ENCODE measurements at regions not wholly inside any gene's neighbourhood (a gene's known extent, or its start where the extent isn't known, plus 50 kb on each side); places are given as distances from the start of the nearest gene placed in this dataset.
"Not testable (repeated sequence)": the region's sequence is repeated elsewhere in the genome, so short reads cannot be mapped to it uniquely, and the experiment has no call there.

GRCh38 chr13:73661687-73662425 is 472.3 kb downstream of the KLF12 start:
- DNase-seq: no peak

- DNase-seq: no peak
Measured at GRCh38 chr13:73661066-73661465, 473.1 kb downstream of the KLF12 start.

DNA sequence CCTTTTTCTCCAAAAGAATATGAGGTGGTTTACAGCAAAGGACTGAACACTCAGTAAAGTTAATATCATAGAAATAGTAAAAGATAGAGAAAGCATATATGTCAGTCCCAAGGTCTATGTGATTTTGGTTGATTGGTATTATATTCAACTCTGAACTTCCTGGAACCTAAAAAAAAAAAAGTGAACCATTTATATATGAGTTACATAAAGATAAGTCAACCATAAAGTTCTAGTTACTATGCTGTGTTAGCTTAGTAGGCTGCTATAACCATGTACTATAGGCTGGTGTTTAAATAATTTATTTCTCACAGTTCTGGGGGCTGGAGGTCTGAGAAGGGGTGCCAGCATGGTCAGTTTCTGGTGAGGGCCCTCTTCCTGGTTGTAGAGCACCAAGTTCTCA is 475.6 kb downstream of the KLF12 start:
- DNase-seq: no peak

DNA sequence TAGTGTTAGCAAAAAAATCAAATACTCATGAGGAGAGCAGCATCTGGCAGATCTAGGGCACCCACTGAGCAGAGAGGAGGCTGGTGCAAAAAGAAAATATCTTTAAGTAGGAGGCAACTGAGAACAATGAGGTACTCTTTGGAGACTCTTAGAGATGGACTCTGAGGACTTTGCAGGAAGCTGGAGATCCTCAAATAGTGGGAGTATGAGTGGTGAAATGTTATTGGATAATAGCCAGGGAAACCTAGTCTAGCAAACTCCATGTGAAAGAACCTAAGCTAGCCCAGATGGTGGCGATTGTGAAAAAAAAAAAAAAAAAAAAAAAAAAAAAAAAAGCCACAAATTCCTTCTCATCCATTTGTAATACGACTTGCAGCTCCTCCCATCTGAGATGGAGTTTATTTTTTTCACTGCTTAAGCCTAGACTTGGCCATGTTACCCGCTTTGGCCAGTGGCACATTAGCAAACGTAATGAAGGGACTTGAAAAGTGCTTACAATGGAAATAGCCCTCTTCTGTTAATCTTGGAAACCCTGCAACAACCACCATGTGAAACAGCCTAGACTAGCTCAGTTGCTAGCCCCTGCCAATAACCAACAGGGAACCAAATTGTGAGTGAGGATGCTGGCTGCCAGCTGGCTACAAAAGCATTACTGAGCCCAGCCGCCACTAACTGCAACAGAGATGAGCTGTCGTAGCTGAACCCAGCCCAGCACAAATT is 476.2 kb downstream of the KLF12 start:
- no peak for DNase-seq

DNA sequence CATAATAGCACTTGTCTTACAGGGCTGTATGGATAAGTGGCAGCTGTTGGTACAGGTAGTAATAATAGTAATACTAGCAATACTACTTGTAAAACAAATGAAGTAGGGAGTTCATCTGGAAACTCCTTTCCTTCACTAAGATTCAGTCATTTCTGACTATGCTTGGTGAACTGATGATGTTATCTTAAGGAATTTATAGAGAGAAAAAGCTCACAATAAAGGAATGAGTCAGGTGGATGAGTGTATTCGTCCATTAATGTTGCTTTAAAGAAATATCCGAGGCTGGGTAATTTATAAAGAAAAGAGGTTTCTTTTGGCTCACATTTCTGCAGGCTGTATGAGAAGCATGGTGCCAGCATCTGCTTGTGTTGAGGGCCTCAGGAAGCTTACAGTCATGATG is 477.3 kb downstream of the KLF12 start:
- DNase-seq: no peak

GRCh38 chr13:73653688-73654087 is 480.5 kb downstream of the KLF12 start:
- no peak for DNase-seq

DNA sequence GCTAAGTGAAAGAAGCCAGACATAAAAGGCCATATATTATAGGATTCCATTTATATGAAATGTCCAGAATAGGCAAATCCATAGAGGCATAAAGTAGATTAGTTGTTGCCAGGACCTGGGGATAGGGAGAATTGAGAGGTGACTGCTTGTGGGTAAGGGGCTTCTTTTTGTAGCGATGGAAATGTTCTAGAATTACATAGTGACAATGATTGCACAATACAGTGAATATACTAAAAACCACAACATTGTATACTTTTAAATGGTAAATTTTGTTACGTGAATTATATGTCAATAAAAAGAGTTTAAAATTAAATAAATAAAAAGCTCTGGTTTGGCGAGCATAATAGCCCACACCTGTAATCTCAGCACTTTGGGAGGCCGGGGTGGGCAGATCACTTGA is 486.8 kb downstream of the KLF12 start:
- DNase-seq: no peak

DNA sequence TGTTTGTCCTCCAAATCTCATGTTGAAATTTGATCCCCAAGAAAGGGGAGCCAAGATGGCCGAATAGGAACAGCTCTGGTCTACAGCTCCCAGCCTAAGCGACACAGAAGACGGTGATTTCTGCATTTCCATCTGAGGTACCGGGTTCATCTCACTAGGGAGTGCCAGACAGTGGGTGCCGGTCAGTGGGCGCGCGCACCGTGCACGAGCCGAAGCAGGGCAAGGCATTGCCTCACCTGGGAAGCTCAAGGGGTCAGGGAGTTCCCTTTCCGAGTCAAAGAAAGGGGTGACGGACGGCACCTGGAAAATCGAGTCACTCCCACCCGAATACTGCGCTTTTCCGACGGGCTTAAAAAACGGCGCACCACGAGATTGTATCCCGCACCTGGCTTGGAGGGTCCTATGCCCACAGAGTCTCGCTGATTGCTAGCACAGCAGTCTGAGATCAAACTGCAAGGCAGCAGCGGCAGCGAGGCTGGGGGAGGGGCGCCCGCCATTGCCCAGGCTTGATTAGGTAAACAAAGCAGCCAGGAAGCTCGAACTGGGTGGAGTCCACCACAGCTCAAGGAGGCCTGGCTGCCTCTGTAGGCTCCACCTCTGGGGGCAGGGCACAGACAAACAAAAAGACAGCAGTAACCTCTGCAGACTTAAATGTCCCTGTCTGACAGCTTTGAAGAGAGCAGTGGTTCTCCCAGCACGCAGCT is 493.6 kb downstream of the KLF12 start:
- not testable (repeated sequence) for DNase-seq

DNA sequence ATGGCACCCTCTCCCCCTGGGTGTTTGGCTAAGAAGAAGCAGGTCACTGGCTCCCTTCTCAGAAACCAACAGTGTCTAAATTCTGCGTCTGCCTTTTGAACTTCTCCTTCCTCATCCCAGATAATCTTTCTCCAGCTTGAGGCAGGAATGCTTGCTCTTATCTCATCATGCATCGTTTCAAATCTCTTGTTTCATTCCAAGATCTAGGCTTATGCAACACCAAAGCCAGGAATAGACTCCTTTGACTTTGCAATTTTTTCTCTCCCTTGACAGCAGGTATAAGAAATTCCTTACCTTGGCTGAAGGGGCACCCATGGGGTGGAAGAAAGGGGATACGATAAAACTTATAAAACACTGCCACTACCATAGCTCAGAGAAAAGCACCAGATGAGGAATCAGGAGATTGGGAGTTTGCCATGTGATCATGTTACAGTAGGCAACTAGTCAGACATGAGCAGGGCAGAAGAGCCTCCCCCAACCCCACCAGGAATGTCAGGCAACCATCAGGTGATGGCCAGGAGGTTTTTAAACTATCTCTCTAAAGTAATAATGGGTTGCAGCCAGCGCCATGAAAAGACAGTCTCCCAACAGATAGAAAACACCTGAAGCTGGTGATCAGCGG is 498.9 kb downstream of the KLF12 start:
- no peak for DNase-seq

DNA sequence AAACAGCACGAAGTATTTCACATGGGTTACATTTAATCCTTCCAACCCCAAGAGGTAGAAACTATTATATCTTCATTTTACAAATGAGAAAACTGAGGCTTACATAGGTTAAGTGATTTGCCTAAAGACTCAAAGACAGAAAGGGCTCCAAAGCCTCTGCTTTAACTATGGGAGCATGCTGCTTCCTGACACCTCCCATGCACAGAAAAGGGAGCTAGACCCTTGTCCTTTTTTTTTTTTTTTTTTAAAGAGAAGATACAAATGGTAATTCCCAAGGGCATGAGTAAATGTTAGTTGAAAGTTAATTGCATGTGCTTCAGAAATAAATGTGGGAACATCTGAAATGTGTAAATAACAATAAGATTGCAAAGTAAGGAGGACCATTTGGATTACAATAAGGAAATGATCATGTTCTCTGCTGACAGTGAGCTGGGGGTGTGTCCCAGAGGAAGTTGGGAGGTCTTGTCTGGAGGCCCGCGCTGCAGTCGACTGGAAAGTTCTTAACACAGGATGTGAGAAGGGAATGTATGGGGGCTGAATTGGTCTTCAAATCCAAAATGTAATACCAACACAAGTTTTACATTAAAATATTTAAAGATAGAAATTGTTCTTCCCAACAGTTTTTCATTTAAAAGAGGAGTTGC is 500.3 kb downstream of the KLF12 start:
- DNase-seq: no peak

GRCh38 chr13:73631411-73631810 is 502.8 kb downstream of the KLF12 start:
- DNase-seq: no peak

DNA sequence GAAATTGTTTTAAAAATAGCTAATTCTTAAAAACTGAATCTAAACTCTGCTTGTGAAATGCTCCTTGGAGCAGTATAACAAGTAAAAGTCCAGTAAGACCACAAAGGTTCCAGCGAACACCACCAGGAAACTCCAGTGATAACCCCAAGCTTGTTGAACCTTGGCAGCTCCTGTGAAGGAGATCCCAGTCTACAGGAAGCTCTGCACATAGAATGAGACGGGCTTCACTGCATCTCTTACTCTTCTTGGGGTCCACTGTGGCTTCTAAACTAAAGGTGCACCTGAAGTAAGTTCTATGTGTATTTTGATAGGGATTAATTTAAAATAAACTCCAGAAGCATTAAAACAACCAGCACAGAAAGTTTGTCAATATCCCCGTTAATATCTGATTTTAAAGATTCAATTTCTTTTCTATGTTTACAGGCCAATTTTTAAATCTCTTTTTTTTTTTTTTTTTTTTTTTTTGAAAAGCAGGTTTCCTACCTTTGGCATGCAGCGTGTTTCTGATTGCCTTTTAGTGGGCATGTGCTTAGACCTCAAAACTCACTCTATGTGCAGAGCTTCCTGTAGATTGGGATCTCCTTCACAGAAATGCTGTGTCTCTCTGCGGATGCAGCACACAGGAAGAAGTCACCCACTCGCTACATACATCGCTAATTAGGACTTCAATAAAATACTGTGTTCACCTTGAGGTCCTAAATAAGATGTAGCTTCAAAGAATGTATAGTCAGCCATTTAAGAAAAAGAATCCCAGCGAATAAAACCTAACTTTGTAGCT is 508.5 kb downstream of the KLF12 start:
- no peak for DNase-seq

DNA sequence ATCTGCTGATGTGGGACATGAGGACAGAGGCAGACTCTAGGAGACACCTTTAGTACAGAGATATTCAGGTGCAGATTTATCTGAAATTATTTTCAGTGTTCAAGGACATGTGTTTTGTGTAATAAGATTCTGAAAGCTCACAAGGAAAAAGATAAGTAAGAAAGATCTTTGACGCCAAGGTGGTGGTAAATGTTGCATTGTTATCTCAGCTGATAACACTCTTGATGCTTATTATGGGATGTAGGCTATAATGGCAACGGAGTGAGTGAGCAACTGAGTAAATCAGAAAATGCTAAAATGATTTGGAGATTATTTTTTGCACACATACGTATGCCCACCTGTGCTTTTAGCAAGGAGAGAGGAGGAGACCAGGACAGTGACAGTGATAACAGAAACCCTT is 510.9 kb downstream of the KLF12 start:
- no peak for DNase-seq

GRCh38 chr13:73622381-73622780 is 511.8 kb downstream of the KLF12 start:
- no peak for DNase-seq

GRCh38 chr13:73618275-73618865 is 515.8 kb downstream of the KLF12 start:
- no peak for DNase-seq

DNA sequence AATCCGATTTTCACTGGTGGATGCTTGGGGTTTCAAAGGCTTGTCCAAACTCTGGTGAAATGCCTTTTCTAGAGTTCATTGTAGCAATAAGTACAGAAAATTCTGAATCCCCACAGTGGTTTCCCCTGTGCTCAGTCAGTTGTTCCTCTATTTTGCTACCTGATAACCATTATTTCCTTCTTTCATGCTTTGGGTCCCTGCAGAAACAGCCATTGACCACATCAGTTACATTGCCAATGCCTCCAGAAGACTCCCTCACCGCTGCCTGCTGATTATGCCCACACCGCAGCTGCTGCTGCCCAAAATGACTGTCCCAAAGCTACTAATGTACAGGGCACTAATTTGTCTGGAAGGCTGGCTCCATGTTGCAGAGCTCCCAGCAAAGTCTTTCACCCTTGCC is 517.3 kb downstream of the KLF12 start:
- DNase-seq: no peak

DNA sequence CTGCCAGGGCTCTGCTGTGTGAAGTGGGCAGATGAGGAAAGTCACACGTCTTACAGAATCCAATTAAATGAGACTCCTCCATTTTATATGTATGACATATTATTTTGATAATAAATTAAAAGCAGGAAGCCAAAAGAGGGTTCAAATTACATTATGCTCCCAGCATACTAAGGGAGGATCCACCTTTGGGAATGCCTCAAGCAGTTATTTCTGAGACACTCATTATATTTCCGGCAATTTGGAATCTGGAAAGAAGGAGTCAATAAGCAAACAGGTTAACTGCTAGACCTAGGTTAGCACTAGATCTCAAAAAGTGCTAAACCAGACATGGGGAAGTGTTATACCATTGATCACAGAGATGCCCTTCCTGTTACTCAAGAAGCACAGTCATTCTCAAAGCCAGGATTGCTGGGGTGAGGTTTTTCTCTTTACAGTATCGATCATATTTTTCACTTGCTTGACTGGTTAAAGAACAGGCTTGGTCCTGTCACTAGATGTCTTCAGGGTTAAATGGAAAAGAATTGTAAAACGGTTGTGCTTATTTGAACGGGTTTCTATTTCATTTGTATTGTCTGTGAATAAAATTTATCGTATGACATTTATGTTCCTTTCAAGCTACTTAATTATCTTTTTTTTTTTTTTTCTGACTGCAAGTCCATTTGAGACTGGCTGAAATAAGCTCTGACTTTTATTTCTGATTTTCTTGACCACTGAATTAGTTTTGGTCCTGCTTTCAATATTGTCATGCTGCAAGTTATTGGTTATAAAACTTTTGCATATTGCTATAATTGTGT is 523.2 kb downstream of the KLF12 start:
- no peak for DNase-seq

DNA sequence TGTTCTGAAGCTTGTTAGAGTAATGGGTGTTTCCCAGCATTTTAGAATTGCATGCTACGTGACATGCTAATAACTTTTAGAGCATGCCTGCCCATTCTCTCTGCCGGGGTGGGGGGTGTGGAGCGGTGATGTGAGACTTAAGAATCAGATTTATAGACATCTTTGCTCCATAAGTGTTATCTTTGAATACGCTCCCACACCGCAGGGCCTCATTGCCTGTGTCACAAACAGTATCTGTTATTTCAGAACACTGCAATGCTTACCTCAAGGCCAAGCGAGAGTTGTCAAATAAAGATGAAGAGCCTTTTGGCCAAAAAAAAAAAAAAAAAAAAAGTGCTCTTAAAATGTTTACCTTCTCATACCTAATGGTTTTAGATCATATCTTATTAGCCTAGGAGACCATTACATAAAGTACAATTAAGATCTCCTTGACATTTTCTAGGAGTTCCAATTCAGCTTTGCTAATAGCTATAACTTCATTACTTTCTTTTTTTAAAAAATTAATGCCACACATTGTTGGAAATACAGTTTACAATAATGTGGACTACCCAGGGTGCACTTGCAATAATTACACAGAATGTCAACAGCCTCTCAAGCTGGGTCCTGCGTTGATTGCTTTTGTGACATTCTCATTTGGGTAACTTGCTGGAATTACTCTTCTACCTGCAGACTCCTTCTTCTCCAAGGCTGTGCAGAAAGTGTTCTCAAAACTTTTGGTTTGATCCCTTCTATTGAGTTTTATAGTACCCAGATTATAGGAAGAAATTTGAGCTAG is 525.3 kb downstream of the KLF12 start:
- DNase-seq: peak; percentile 47 to 91

- DNase-seq: peak; percentile 80 to 97
Measured at GRCh38 chr13:73608157-73608516, 526.1 kb downstream of the KLF12 start.

DNA sequence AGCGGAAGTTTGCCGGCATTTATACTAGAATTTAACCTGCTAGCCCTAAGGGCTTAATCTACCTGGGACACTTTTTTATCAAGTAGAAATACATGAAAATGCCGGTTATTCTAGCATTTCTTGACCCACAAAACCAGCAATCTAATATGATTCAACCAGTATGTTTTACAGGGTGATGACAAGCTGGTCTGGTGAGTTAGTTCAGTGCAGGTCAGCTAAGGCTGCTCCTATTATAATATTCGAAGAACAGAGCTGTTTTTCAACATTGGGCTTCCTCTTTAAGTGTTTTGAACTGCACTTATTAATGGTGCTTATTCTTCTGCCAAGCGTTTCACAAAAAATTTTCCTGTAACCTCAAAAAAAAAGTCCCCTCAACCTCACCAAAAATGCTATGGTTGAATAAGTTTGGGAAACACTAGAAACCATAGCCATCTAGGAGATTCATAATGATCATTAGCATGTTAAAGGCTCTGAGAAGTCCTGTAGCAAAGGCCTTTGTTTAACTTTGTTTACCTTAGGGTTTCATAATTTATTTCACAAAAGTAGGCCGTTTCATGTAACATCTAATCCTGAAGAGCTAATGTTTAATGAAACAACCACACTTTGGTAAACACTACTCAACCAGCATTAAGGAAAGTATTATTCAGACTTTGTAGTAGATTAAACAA is 526.6 kb downstream of the KLF12 start:
- DNase-seq: peak in 1 of 2 experiments; percentile 97
